ENCODE measurements at regions not wholly inside any gene's neighbourhood (a gene's known extent, or its start where the extent isn't known, plus 50 kb on each side); places are given as distances from the start of the nearest gene placed in this dataset.

DNA sequence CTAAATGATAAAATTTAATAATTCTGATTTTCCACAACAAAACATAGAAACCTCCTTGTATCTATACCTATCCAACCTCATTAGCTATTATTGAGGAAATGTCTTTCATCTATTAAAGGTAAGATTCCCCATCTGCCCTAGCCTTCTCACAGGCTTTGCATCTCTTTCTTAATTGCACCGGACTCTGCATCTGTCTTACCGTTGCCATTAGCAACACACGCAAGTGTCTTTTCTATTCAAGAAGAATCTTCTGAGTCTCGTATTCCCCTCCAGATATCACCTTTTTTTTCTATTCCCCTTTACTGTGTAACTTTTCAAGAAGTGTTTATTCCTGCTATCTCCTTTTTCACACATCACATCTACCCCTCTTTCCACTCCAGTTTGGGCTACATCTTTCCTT is 500.0 kb downstream of the NOVA1 start:
- Histone ChIP-seq H3K9me3 (replicated peaks; ENCODE audit: control insufficient read depth, insufficient read depth, low read length) (no peaks in the 10 kb centered on the region), H2AFZ (ENCODE audit: low read depth, low read length) (no peak overlapping the region), H3K4me1 (ENCODE audit: control insufficient read depth, extremely low read depth, insufficient read depth, low read length) (no peaks in the 10 kb centered on the region), H4K20me1 (replicated peaks; ENCODE audit: control insufficient read depth, extremely low read depth, insufficient read depth, low read length) (no peaks in the 10 kb centered on the region), H3K4me2 (ENCODE audit: insufficient read depth, low read length) (no peak overlapping the region), H3K4me3 (replicated peaks in 1 of 3; ENCODE audit: insufficient read depth in 1 of 3, low read depth in 1 of 3, low read length in 3 of 3) (no peak overlapping the region), H3K79me2 (ENCODE audit: control insufficient read depth, insufficient read depth, low read length) (no peaks in the 10 kb centered on the region), H3K27ac (ENCODE audit: insufficient read depth, low read depth, low read length) (no peak overlapping the region), H3K9me1 (replicated peaks; ENCODE audit: control insufficient read depth, extremely low read depth, insufficient read depth, low read length) (no peaks in the 10 kb centered on the region), H3K9ac (replicated peaks; ENCODE audit: extremely low read depth, insufficient read depth, low read length) (no peak overlapping the region), H3K36me3 (ENCODE audit: control insufficient read depth in 2 of 2, extremely low read depth in 1 of 2, insufficient read depth in 2 of 2, low read length in 2 of 2) (no peaks in the 10 kb centered on the region), H3K27me3 (ENCODE audit: control insufficient read depth in 2 of 2, insufficient read depth in 2 of 2, low read length in 2 of 2) (peaks cover 0 to 4% of the 10 kb centered on the region in 2 experiments)
- intact Hi-C loops (cut with micrococcal nuclease) = no loop called here
- CTCF ChIA-PET = interaction anchor here (0.7 kb wide), 1 partner anchor 11 kb away, joined by 3 read pairs; no protein-coding TSS in a partner anchor
- dilution Hi-C loops (cut with MboI; ENCODE audit: extremely low pct_ligation_motif_present, low sequenced_read_pairs) = no loop called here
- POLR2A ChIA-PET = no interaction called here
- TF ChIP-seq, protein P1, sequence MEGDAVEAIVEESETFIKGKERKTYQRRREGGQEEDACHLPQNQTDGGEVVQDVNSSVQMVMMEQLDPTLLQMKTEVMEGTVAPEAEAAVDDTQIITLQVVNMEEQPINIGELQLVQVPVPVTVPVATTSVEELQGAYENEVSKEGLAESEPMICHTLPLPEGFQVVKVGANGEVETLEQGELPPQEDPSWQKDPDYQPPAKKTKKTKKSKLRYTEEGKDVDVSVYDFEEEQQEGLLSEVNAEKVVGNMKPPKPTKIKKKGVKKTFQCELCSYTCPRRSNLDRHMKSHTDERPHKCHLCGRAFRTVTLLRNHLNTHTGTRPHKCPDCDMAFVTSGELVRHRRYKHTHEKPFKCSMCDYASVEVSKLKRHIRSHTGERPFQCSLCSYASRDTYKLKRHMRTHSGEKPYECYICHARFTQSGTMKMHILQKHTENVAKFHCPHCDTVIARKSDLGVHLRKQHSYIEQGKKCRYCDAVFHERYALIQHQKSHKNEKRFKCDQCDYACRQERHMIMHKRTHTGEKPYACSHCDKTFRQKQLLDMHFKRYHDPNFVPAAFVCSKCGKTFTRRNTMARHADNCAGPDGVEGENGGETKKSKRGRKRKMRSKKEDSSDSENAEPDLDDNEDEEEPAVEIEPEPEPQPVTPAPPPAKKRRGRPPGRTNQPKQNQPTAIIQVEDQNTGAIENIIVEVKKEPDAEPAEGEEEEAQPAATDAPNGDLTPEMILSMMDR (IDR thresholded peaks at IDR 0.05; ENCODE audit: extremely low read depth in 1 of 2, insufficient read depth in 1 of 2, low read depth in 1 of 2, low read length in 2 of 2) = no peak
- TF ChIP-seq POLR2A (IDR thresholded peaks at IDR 0.05; ENCODE audit: low read depth, low read length) (no peak), EZH2 (IDR thresholded peaks at IDR 0.05; ENCODE audit: borderline replicate concordance, low read depth, low read length, severe bottlenecking) (no peak), JUN (IDR thresholded peaks at IDR 0.05; ENCODE audit: borderline replicate concordance, insufficient read depth, insufficient read length, low read depth) (no peak), GATA2 (IDR thresholded peaks at IDR 0.05; ENCODE audit: insufficient read depth, insufficient read length, low read depth, low read length) (no peak), POLR2AphosphoS5 (IDR thresholded peaks at IDR 0.05; ENCODE audit: insufficient read depth, low read depth, low read length) (no peak), MAX (IDR thresholded peaks at IDR 0.05; ENCODE audit: insufficient read depth, insufficient read length) (no peak), FOS (IDR thresholded peaks at IDR 0.05; ENCODE audit: borderline replicate concordance, insufficient read depth, low read length) (no peak), MYC (IDR thresholded peaks at IDR 0.05; ENCODE audit: low read depth, low read length) (no peak)
- BruUV-seq (replicated peaks) = no TSS peak
- no peak for DNase-seq (ENCODE audit: low read depth, low spot score)
- no peak for FAIRE-seq
